Caco-2 (cell line): ENCODE measurements at regions not wholly inside any gene's neighbourhood (a gene's known extent, or its start where the extent isn't known, plus 50 kb on each side); places are given as distances from the start of the nearest gene placed in this dataset.

ENCODE experiments used
- BruUV-seq: library from RNA; stranded (reverse); fragments of 400-500 nt; replicated peaks from 2 replicates; lab custom pipeline; 2021; lab: Mats Ljungman, UMichigan
- CTCF ChIA-PET: fragments of 300-600 bp; sonication (Branson Sonifier 250); formaldehyde crosslinking; loops from one replicate; lab custom pipeline; 2022; ENCODE audit warnings: antibody characterized with exemption; lab: Charles Lee
- POLR2A ChIA-PET: fragments of 300-600 bp; sonication (Branson Sonifier 250); formaldehyde crosslinking; loops from one replicate; lab custom pipeline; 2022; ENCODE audit warnings: antibody characterized with exemption; lab: Charles Lee
- DNase-seq, 2 experiments: peaks; one replicate each; pipeline versions ENCODE4 v3.0.0 to v3.0.0-alpha.2; 2020 to 2022
- H3K27me3 ChIP-seq: replicated peaks from 2 replicates; pipeline ENCODE4 v1.6.0; 2011; ENCODE audit warnings: low read length; ENCODE audit not compliant: control insufficient read depth, insufficient read depth
- H3K36me3 ChIP-seq: 2 replicates; pipeline ENCODE4 v1.5.1; 2011; ENCODE audit warnings: low read length; ENCODE audit not compliant: control insufficient read depth, insufficient read depth
- H3K4me1 ChIP-seq: fragments of 250-450 bp; sonication (Bioruptor Pico); 2 replicates; pipeline ENCODE4 v1.5.1; 2020; ENCODE audit warnings: mild to moderate bottlenecking
- H3K4me3 ChIP-seq: 2 replicates; pipeline ENCODE4 v1.5.1; 2011; ENCODE audit warnings: low read depth, mild to moderate bottlenecking, control low read depth, low read length
- H3K9me3 ChIP-seq: fragments of 250-450 bp; sonication (Bioruptor Pico); 2 replicates; pipeline ENCODE4 v1.5.1; 2020; ENCODE audit warnings: mild to moderate bottlenecking, moderate library complexity
- H3K27ac Mint-ChIP-seq: one replicate; pipeline ENCODE4 v1.8.0; 2022; ENCODE audit warnings: mixed read lengths; ENCODE audit not compliant: unreplicated experiment
- H3K27me3 Mint-ChIP-seq: one replicate; pipeline ENCODE4 v1.8.0; 2022; ENCODE audit warnings: mixed read lengths; ENCODE audit not compliant: insufficient read depth, unreplicated experiment
- H3K36me3 Mint-ChIP-seq: one replicate; pipeline ENCODE4 v1.8.0; 2022; ENCODE audit warnings: mild to moderate bottlenecking, mixed read lengths; ENCODE audit not compliant: insufficient read depth, unreplicated experiment
- H3K4me1 Mint-ChIP-seq: one replicate; pipeline ENCODE4 v1.8.0; 2022; ENCODE audit warnings: low read depth, mixed read lengths; ENCODE audit not compliant: unreplicated experiment
- H3K4me3 Mint-ChIP-seq: one replicate; pipeline ENCODE4 v1.8.0; 2022; ENCODE audit warnings: mild to moderate bottlenecking, moderate library complexity, mixed read lengths; ENCODE audit not compliant: unreplicated experiment
- H3K9me3 Mint-ChIP-seq: one replicate; pipeline ENCODE4 v1.8.0; 2022; ENCODE audit warnings: mixed read lengths; ENCODE audit not compliant: unreplicated experiment
- intact Hi-C: fragments of 100-400 bp; cut with micrococcal nuclease; formaldehyde crosslinking; loops from one replicate; pipeline ENCODE4 v1.10.0; 2022; ENCODE audit not compliant: unreplicated experiment
- TF ChIP-seq, protein P1 (sequence below), 2 experiments: fragments of 200-600 bp in 1 of 2; IDR thresholded peaks; 1 replicate in 1 of 2; 2 replicates in 1 of 2; pipeline versions ENCODE4 v1.5.1 to v1.8.0; 2011 to 2022; ENCODE audit warnings: antibody characterized with exemption in 1 of 2, control low read depth in 1 of 2, inconsistent platforms in 1 of 2, low read depth in 1 of 2, low read length in 1 of 2, mild to moderate bottlenecking in 1 of 2, moderate library complexity in 1 of 2; ENCODE audit not compliant: insufficient read depth in 1 of 2, severe bottlenecking in 1 of 2, unreplicated experiment in 1 of 2

DNA sequence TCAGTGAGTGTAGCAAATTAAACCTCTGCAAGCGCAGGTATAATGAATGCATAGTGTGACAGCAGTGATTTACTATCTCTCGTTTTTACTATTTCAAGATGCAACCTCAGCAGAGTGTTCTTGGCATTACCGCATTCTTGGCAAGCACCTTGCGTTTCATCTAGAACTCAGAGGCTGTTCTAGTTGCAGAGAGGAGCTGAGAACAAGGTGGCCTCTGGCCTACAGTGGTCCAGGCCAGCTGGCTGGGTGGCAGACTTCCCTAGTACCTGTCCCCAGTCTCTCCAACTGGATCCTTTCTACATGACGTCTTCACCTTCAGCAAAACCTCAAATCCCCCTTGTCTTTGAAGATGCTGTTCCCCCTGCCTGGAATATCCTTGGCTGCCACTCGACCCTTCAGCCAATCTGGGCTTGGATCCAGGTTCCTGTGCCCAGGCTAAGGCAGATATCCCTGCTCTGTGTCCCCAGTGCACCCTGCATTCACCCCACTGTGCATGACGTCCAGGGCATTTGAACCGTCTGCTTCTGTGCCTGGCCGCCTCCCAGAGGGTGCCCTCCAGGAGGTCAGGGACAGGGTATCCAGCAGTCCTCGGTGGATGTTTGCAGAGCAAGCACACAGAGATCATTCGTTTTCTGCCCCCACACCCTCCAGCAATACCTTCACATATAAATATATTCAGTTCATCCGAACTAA lies 120.4 kb upstream of the CPEB4 start:
- CTCF ChIA-PET = no interaction called here

DNA sequence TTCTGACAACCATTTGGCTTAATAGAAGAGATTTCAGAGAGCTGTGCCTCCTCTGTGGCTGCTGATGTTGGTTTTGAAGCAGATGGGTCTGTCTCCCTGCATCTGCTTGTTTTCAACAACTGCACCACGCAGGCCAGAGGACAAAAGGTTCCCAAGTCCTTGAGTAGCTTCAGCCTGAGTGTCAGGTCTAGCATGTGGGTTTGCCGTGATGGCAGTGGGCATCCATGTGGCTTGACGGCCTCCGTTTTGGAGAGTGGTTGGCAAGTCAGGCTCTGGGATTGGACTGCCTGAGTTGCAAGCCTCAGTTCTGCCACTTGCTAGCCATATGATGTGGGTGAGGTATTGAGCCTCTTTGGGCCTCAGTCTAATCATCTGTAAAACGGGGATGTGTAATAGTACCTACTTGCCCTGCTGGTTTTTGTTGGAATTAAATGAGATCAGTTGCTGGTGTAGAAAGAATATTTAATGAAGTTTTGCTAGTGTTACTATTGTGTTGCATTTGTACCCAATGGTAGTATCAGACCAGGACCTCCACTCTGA lies 119.8 kb upstream of the CPEB4 start:
- no peaks in the 10 kb centered on the region for H3K27me3 Mint-ChIP-seq

More for the DNA sequence above, 120.4 kb upstream of the CPEB4 start:
- Histone ChIP-seq H3K9me3 (no peaks in the 10 kb centered on the region), H3K4me1 (peaks cover 34% of the 10 kb centered on the region), H3K4me3 (no peak overlapping the region), H3K36me3 (no peaks in the 10 kb centered on the region), H3K27me3 (no peaks in the 10 kb centered on the region)
- POLR2A ChIA-PET = interaction anchor here (0.6 to 1.7 kb wide), 3 partner anchors 10 to 774 kb away, joined by 3 to 21 read pairs (median 3); partner anchors contain the start of gene CPEB4
- H3K27ac Mint-ChIP-seq = peak overlapping the region; percentile 29
- TF ChIP-seq, protein P1, sequence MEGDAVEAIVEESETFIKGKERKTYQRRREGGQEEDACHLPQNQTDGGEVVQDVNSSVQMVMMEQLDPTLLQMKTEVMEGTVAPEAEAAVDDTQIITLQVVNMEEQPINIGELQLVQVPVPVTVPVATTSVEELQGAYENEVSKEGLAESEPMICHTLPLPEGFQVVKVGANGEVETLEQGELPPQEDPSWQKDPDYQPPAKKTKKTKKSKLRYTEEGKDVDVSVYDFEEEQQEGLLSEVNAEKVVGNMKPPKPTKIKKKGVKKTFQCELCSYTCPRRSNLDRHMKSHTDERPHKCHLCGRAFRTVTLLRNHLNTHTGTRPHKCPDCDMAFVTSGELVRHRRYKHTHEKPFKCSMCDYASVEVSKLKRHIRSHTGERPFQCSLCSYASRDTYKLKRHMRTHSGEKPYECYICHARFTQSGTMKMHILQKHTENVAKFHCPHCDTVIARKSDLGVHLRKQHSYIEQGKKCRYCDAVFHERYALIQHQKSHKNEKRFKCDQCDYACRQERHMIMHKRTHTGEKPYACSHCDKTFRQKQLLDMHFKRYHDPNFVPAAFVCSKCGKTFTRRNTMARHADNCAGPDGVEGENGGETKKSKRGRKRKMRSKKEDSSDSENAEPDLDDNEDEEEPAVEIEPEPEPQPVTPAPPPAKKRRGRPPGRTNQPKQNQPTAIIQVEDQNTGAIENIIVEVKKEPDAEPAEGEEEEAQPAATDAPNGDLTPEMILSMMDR (IDR thresholded peaks at IDR 0.05; ENCODE audit: insufficient read depth in 1 of 2, low read depth in 1 of 2, low read length in 1 of 2, severe bottlenecking in 1 of 2, unreplicated experiment in 1 of 2) = no peak
- no peaks in the 10 kb centered on the region for H3K9me3 Mint-ChIP-seq
- no peak overlapping the region for H3K4me3 Mint-ChIP-seq
- BruUV-seq = no TSS peak
- no peak for DNase-seq
- H3K27me3 Mint-ChIP-seq = no peaks in the 10 kb centered on the region
- intact Hi-C loops = loop anchor here (2.0 to 10.0 kb wide), 2 partner anchors 83 to 151 kb away; partner anchors contain the start of gene BOD1
- H3K4me1 Mint-ChIP-seq = peaks cover 20% of the 10 kb centered on the region
- H3K36me3 Mint-ChIP-seq = peaks cover 10% of the 10 kb centered on the region

DNA sequence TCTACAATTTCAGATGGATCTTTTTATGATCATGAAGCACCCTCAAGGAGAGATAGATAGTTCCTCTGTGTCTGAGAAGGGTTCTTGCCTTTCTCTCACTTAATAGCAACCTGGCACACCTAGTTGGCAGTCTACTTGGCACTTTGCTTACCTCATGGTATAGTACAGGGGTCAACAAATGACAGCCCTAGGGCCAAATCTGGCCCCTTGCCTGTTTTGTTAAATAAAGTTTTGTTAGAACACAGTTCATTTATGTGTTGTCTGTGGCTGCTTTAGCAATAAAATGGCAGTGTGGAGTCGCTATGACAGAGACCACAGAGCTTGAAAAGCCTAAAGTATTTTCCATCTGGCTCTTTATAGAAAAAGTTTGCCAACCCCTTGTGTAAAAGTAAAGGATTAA lies 119.3 kb upstream of the CPEB4 start:
- intact Hi-C loops = loop anchor here (10.0 kb wide), 1 partner anchor 84 kb away; no protein-coding TSS in a partner anchor
- ChIA-PET CTCF (no interaction called here), POLR2A (no interaction called here)
- Histone ChIP-seq H3K36me3 (no peaks in the 10 kb centered on the region), H3K4me3 (no peak overlapping the region), H3K9me3 (no peaks in the 10 kb centered on the region), H3K27me3 (no peaks in the 10 kb centered on the region), H3K4me1 (peaks cover 25% of the 10 kb centered on the region)
- H3K9me3 Mint-ChIP-seq = no peaks in the 10 kb centered on the region
- DNase-seq = no peak
- no peak overlapping the region for H3K27ac Mint-ChIP-seq
- no peak overlapping the region for H3K4me3 Mint-ChIP-seq
- H3K4me1 Mint-ChIP-seq = peaks cover 10% of the 10 kb centered on the region
- H3K27me3 Mint-ChIP-seq = no peaks in the 10 kb centered on the region
- BruUV-seq = no TSS peak
- H3K36me3 Mint-ChIP-seq = peaks cover 10% of the 10 kb centered on the region
- TF ChIP-seq, protein P1 (IDR thresholded peaks at IDR 0.05; ENCODE audit: insufficient read depth in 1 of 2, low read depth in 1 of 2, low read length in 1 of 2, severe bottlenecking in 1 of 2, unreplicated experiment in 1 of 2) = no peak

More for the DNA sequence above, 119.8 kb upstream of the CPEB4 start:
- Histone ChIP-seq H3K27me3 (no peaks in the 10 kb centered on the region), H3K4me3 (no peak overlapping the region), H3K36me3 (no peaks in the 10 kb centered on the region), H3K9me3 (no peaks in the 10 kb centered on the region), H3K4me1 (peaks cover 31% of the 10 kb centered on the region)
- TF ChIP-seq, protein P1 (IDR thresholded peaks at IDR 0.05; ENCODE audit: insufficient read depth in 1 of 2, low read depth in 1 of 2, low read length in 1 of 2, severe bottlenecking in 1 of 2, unreplicated experiment in 1 of 2) = no peak
- no TSS peak for BruUV-seq
- Mint-ChIP-seq H3K4me3 (no peak overlapping the region), H3K9me3 (no peaks in the 10 kb centered on the region), H3K36me3 (peaks cover 10% of the 10 kb centered on the region), H3K27ac (no peak overlapping the region), H3K4me1 (peaks cover 13% of the 10 kb centered on the region)
- CTCF ChIA-PET = no interaction called here
- intact Hi-C loops = loop anchor here (10.0 kb wide), 1 partner anchor 84 kb away; no protein-coding TSS in a partner anchor
- POLR2A ChIA-PET = no interaction called here
- no peak for DNase-seq
